OCI-LY1 (cell line): ENCODE measurements at regions not wholly inside any gene's neighbourhood (a gene's known extent, or its start where the extent isn't known, plus 50 kb on each side); places are given as distances from the start of the nearest gene placed in this dataset.

Experiments used
- H2AFZ ChIP-seq: fragments of 200-600 bp; sonication (generic), shearing (Covaris generic); 2 replicates; pipeline ENCODE4 v1.6.0; 2014; ENCODE audit warnings: antibody characterized with exemption, mild to moderate bottlenecking, low read length
- H3F3A ChIP-seq: fragments of 200-600 bp; sonication (generic), shearing (Covaris generic); 2 replicates; pipeline ENCODE4 v1.6.0; 2014; ENCODE audit warnings: mild to moderate bottlenecking, antibody characterized with exemption, low read length, moderate library complexity; ENCODE audit not compliant: insufficient read depth
- H3K27ac ChIP-seq: fragments of 200-600 bp; sonication (generic); 2 replicates; pipeline ENCODE4 v1.5.1; 2014; ENCODE audit warnings: low read length, mixed run types, mild to moderate bottlenecking, low read depth; ENCODE audit not compliant: poor library complexity, severe bottlenecking
- H3K27me3 ChIP-seq: fragments of 200-600 bp; sonication (generic); 2 replicates; pipeline ENCODE4 v1.6.0; 2014; ENCODE audit warnings: antibody characterized with exemption, mild to moderate bottlenecking, low read length, moderate library complexity; ENCODE audit not compliant: insufficient read depth
- H3K36me3 ChIP-seq: fragments of 200-600 bp; sonication (generic); 2 replicates; pipeline ENCODE4 v1.6.1; 2014; ENCODE audit warnings: mild to moderate bottlenecking, antibody characterized with exemption, low read length, moderate library complexity, mixed read lengths; ENCODE audit not compliant: insufficient read depth
- H3K4me1 ChIP-seq: fragments of 200-600 bp; sonication (generic); 2 replicates; pipeline ENCODE4 v1.5.1; 2014; ENCODE audit warnings: mild to moderate bottlenecking, low read length, moderate library complexity; ENCODE audit not compliant: insufficient read depth, severe bottlenecking
- H3K4me2 ChIP-seq: fragments of 200-600 bp; sonication (generic), shearing (Covaris generic); 2 replicates; pipeline ENCODE4 v1.6.1; 2014; ENCODE audit warnings: low read length
- H3K4me3 ChIP-seq: fragments of 200-600 bp; sonication (generic); 2 replicates; pipeline ENCODE4 v1.5.1; 2014; ENCODE audit warnings: low read length, low read depth, mild to moderate bottlenecking, mixed read lengths; ENCODE audit not compliant: poor library complexity, severe bottlenecking
- H3K79me2 ChIP-seq: fragments of 200-600 bp; shearing (Covaris generic); 2 replicates; pipeline ENCODE4 v1.6.1; 2016; ENCODE audit warnings: mixed run types, low read length, mixed read lengths; ENCODE audit not compliant: insufficient read depth
- H3K9ac ChIP-seq: fragments of 200-600 bp; sonication (generic), shearing (Covaris generic); 2 replicates; pipeline ENCODE4 v1.6.1; 2014; ENCODE audit warnings: mild to moderate bottlenecking, low read length, mixed read lengths
- H3K9me2 ChIP-seq: fragments of 200-600 bp; sonication (generic), shearing (Covaris generic); 2 replicates; pipeline ENCODE4 v1.6.1; 2014; ENCODE audit warnings: low read depth, mild to moderate bottlenecking, low read length, mixed read lengths
- H3K9me3 ChIP-seq: fragments of 200-600 bp; shearing (Covaris generic); 2 replicates; pipeline ENCODE4 v1.6.1; 2014; ENCODE audit warnings: low read length, mixed read lengths
- H4K20me1 ChIP-seq: fragments of 200-600 bp; sonication (generic), shearing (Covaris generic); 2 replicates; pipeline ENCODE4 v1.6.0; 2016; ENCODE audit warnings: mild to moderate bottlenecking, low read length; ENCODE audit not compliant: insufficient read depth
- EZH2 ChIP-seq: fragments of 200-600 bp; sonication (generic), shearing (Covaris generic); IDR thresholded peaks from 2 replicates; pipeline ENCODE4 v1.8.0; 2017; ENCODE audit warnings: borderline replicate concordance, mixed run types, mild to moderate bottlenecking, antibody characterized with exemption, low read length, moderate library complexity, mixed read lengths
- TF ChIP-seq, protein P1 (sequence below): fragments of 200-600 bp; sonication (generic), shearing (Covaris generic); IDR thresholded peaks from 2 replicates; pipeline ENCODE4 v1.5.1; 2017; ENCODE audit warnings: mild to moderate bottlenecking, antibody characterized with exemption, low read length, moderate library complexity, mixed read lengths

DNA sequence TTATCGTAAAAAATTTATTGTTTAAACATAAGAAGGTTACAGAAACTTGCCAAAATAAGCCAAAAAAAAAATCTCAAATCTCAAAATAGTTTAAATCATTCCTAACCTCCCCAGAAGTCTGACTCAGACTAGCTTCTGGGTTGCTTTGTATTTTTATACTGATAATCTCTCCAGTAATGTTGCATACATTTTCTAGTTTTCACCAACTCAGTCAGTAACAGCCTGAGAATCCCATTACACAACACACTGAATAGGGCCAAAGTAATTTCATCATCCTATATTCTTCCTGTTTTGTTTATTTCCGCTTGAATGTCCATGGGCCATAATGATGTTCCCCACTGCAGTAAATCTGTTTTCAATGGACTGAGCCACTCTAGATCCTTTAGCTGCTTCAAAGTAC, 478.5 kb downstream of the GPAM start:
- Histone ChIP-seq H3K4me1 (no peaks in the 10 kb centered on the region), H2AFZ (no peak overlapping the region), H3F3A (no peaks in the 10 kb centered on the region), H4K20me1 (no peaks in the 10 kb centered on the region), H3K27ac (no peak overlapping the region), H3K79me2 (no peaks in the 10 kb centered on the region), H3K4me2 (no peak overlapping the region), H3K9me2 (no peaks in the 10 kb centered on the region), H3K9ac (no peak overlapping the region), H3K4me3 (no peak overlapping the region), H3K36me3 (no peaks in the 10 kb centered on the region), H3K27me3 (no peaks in the 10 kb centered on the region), H3K9me3 (no peaks in the 10 kb centered on the region)
- TF ChIP-seq, protein P1, sequence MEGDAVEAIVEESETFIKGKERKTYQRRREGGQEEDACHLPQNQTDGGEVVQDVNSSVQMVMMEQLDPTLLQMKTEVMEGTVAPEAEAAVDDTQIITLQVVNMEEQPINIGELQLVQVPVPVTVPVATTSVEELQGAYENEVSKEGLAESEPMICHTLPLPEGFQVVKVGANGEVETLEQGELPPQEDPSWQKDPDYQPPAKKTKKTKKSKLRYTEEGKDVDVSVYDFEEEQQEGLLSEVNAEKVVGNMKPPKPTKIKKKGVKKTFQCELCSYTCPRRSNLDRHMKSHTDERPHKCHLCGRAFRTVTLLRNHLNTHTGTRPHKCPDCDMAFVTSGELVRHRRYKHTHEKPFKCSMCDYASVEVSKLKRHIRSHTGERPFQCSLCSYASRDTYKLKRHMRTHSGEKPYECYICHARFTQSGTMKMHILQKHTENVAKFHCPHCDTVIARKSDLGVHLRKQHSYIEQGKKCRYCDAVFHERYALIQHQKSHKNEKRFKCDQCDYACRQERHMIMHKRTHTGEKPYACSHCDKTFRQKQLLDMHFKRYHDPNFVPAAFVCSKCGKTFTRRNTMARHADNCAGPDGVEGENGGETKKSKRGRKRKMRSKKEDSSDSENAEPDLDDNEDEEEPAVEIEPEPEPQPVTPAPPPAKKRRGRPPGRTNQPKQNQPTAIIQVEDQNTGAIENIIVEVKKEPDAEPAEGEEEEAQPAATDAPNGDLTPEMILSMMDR: no peak
- no peak for TF ChIP-seq EZH2

DNA sequence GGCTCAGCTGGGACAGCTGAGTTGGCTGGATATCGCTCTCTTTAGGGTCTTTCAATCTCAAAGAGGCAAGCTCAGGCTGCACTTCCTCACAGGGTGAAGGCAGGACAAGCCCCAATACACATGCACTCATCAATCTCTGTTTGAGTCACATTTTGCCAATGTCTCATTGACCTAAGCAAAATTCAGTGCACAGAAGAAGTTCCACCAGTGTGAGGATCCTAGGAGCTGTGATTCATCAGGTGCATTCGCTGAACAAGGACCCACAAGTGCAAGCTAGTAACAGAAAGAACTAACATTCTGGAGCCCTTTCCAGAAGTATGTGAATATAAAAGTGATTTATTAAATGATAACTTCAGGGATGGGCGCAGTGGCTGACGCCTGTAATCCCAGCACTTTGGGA, 477.2 kb downstream of the GPAM start:
- no peaks in the 10 kb centered on the region for H4K20me1 ChIP-seq
- no peaks in the 10 kb centered on the region for H3K9me3 ChIP-seq
- H3K4me3 ChIP-seq: no peak overlapping the region
- H3K27ac ChIP-seq: no peak overlapping the region
- no peaks in the 10 kb centered on the region for H3K27me3 ChIP-seq
- H3K4me2 ChIP-seq: no peak overlapping the region
- H3F3A ChIP-seq: no peaks in the 10 kb centered on the region
- TF ChIP-seq EZH2: no peak
- TF ChIP-seq, protein P1: no peak
- H3K4me1 ChIP-seq: no peaks in the 10 kb centered on the region
- H3K79me2 ChIP-seq: no peaks in the 10 kb centered on the region
- no peak overlapping the region for H3K9ac ChIP-seq
- H3K36me3 ChIP-seq: no peaks in the 10 kb centered on the region
- no peaks in the 10 kb centered on the region for H3K9me2 ChIP-seq
- no peak overlapping the region for H2AFZ ChIP-seq

DNA sequence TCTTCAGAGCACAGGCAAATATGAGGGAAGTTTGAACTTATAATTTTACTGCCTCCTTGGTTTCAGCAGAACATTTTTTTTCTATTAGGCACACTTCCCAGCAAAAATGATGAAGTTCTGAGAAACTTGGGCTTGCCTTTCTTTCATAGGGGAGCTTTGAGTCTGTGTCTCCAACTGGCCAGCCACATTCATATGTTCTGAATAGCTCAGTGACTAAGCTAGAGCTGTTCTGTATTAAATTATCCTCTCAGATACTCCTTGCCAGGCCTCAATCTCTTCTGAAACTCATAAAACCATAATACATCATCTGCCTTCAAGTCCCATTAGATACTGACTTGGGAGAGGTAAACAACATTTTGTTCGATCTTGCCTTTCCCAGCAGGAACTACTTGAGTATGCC, 476.5 kb downstream of the GPAM start:
- Histone ChIP-seq H3K27me3 (no peaks in the 10 kb centered on the region), H3K9me3 (no peaks in the 10 kb centered on the region), H4K20me1 (no peaks in the 10 kb centered on the region), H3K9me2 (no peaks in the 10 kb centered on the region), H3K4me2 (no peak overlapping the region), H3K9ac (no peak overlapping the region), H3K79me2 (no peaks in the 10 kb centered on the region), H3K4me3 (no peak overlapping the region), H2AFZ (no peak overlapping the region), H3K27ac (no peak overlapping the region), H3F3A (no peaks in the 10 kb centered on the region), H3K4me1 (no peaks in the 10 kb centered on the region), H3K36me3 (no peaks in the 10 kb centered on the region)
- TF ChIP-seq EZH2: no peak
- TF ChIP-seq, protein P1: no peak
